Left colon (tissue), 2 donors: ENCODE measurements at regions not wholly inside any gene's neighbourhood (a gene's known extent, or its start where the extent isn't known, plus 50 kb on each side); places are given as distances from the start of the nearest gene placed in this dataset.

Experiments
- ATAC-seq: fragments of 200-7000 bp; cut with Tn5 transposase; one replicate; pipeline ENCODE4 v1.9.1; 2020; ENCODE audit warnings: mild to moderate bottlenecking, moderate library complexity
- DNase-seq, 2 donors: peaks; one replicate each; pipeline ENCODE4 v3.0.0-alpha.2; 2020
- intact Hi-C, 2 donors: fragments of 100-400 bp; cut with DNase I in 1 of 2; cut with micrococcal nuclease in 1 of 2; formaldehyde crosslinking; loops; one replicate each; pipeline versions ENCODE4 v1.11.2 to v1.14.0; 2022; cut with DNase I, micrococcal nuclease
- donor health status: DM: no; HTN: no; CAD: no.
- donor health status: DM: yes; HTN: yes; CAD: no.

- intact Hi-C loops, result no loop called here
- ATAC-seq, result no peak
Measured at GRCh38 chr4:133059117-133059516, 90.0 kb upstream of the PCDH10 start.

GRCh38 chr4:133062851-133063250 is 86.2 kb upstream of the PCDH10 start:
- ATAC-seq, result no peak
- intact Hi-C loops, result no loop called here
- DNase-seq, result no peak

More at GRCh38 chr4:133059117-133059516, 90.0 kb upstream of the PCDH10 start:
- DNase-seq, result no peak

DNA sequence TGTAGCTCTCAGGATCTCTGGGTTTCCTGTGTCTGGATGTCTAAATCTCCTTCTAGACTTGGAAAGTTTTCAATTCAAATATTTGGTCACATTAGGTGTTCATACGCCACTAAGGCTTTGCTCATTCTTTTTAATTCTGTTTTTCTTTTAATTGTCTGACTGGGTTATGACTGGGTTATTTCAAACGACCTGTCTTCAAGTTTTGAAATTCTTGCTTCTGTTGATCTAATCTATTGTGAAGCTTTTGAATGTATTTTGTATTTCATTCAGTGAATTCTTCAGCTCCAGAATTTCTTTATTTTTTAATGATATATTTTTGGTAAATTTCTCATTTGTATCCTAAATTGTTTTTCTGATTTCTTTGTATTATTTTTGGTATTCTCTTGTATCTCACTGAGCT is 81.0 kb upstream of the PCDH10 start:
- intact Hi-C loops, result no loop called here
- no peak for DNase-seq

GRCh38 chr4:133081246-133081645 is 67.8 kb upstream of the PCDH10 start:
- DNase-seq, result no peak
- ATAC-seq, result no peak
- intact Hi-C loops, result no loop called here

More for the DNA sequence above, 81.0 kb upstream of the PCDH10 start:
- ATAC-seq, result no peak

- no peak for DNase-seq
- intact Hi-C loops, result no loop called here
- ATAC-seq, result no peak
Measured at GRCh38 chr4:133084421-133084820, 64.7 kb upstream of the PCDH10 start.

DNA sequence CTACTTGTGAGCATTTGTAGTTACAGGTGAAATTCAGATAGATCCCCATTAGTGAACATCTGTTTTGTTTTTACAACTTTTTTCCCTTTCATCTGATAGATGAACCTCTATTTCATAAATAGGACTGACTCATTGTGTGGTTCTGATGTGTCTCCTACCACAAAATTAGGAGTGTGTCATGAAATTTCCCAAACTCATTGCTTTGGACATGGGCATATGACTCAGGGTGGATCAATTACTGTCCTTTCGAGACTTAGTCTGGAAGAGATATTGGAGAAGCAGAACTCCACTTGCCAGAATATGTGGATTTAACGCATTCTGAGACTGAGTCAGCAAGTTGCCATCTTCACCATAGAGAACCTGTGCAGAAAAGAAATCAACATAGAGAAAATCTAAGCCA is 53.5 kb upstream of the PCDH10 start:
- DNase-seq (no peak), ATAC-seq (no peak)
- intact Hi-C loops, result no loop called here

- ATAC-seq (no peak), DNase-seq (no peak)
- intact Hi-C loops, result no loop called here
Measured at GRCh38 chr4:133096972-133097371, 52.1 kb upstream of the PCDH10 start.
